Lower leg skin (tissue), 4 donors: ENCODE measurements at regions not wholly inside any gene's neighbourhood (a gene's known extent, or its start where the extent isn't known, plus 50 kb on each side); places are given as distances from the start of the nearest gene placed in this dataset.

Experiments used
- DNase-seq, 2 donors: peaks; one replicate each; pipeline ENCODE4 v3.0.0-alpha.2; 2019; ENCODE audit warnings: low spot score in 2 of 2
- H3K4me3 ChIP-seq: fragments of 200-600 bp; sonication (generic); 2 replicates; pipeline ENCODE4 v1.5.1; 2017; ENCODE audit warnings: mild to moderate bottlenecking, low read depth; ENCODE audit not compliant: poor library complexity, severe bottlenecking
- POLR2A ChIP-seq, 2 donors: fragments of 450-650 bp; IDR thresholded peaks; one replicate each; pipeline ENCODE4 v1.6.1; 2016 to 2017; ENCODE audit warnings: antibody characterized with exemption in 2 of 2, mild to moderate bottlenecking in 1 of 2, moderate library complexity in 1 of 2
- WGBS, 2 donors: methylation state at CpG; one replicate each; pipeline ENCODE4 v1.1.5; 2018; 5-methylcytosine and 5-hydroxymethylcytosine counted together
- intact Hi-C: fragments of 100-400 bp; cut with DNase I; formaldehyde crosslinking; loops from one replicate; pipeline ENCODE4 v1.15.0; 2023; ENCODE audit warnings: low total_unique reads
- TF ChIP-seq, protein P1 (sequence below), 3 donors: fragments of 450-650 bp; IDR thresholded peaks; one replicate each; pipeline ENCODE4 v1.5.1; 2016; ENCODE audit warnings: antibody characterized with exemption in 3 of 3, mild to moderate bottlenecking in 3 of 3, moderate library complexity in 2 of 3

DNA sequence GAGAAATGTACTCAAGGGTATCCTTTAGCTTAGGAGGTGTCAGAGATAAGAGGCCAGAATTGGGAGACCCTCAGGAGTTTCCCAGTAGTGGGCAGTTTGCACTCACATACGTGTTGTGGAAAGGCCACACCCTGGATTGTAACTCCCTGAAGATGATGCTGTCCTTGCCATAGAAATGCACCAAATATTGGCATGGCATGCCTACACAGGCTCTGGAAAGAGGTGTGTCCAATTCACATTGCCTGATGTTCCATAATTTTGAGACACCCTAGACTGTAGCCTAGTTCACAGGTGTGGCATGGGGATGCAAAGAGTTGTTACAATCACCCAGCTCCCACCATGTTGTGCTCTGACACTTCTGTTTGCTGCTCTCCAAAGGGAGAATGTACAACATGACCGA, 271.9 kb downstream of the CCDC85A start:
- DNase-seq: no peak
- intact Hi-C loops: no loop called here
- H3K4me3 ChIP-seq: no peak overlapping the region
- WGBS, 2 donors: 57 to 61% methylated on average over 2 of the region's 2 CpGs
- TF ChIP-seq, protein P1, sequence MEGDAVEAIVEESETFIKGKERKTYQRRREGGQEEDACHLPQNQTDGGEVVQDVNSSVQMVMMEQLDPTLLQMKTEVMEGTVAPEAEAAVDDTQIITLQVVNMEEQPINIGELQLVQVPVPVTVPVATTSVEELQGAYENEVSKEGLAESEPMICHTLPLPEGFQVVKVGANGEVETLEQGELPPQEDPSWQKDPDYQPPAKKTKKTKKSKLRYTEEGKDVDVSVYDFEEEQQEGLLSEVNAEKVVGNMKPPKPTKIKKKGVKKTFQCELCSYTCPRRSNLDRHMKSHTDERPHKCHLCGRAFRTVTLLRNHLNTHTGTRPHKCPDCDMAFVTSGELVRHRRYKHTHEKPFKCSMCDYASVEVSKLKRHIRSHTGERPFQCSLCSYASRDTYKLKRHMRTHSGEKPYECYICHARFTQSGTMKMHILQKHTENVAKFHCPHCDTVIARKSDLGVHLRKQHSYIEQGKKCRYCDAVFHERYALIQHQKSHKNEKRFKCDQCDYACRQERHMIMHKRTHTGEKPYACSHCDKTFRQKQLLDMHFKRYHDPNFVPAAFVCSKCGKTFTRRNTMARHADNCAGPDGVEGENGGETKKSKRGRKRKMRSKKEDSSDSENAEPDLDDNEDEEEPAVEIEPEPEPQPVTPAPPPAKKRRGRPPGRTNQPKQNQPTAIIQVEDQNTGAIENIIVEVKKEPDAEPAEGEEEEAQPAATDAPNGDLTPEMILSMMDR (IDR thresholded peaks at IDR 0.05): no peak
- no peak for TF ChIP-seq POLR2A (IDR thresholded peaks at IDR 0.05)

- TF ChIP-seq, protein P1 (IDR thresholded peaks at IDR 0.05): no peak
- TF ChIP-seq POLR2A (IDR thresholded peaks at IDR 0.05): no peak
- intact Hi-C loops: no loop called here
- DNase-seq: no peak
- WGBS, 2 donors: 88 to 90% methylated on average over 1 of the region's 1 CpG
- H3K4me3 ChIP-seq: no peak overlapping the region
Observed at GRCh38 chr2:56456791-56457190, 273.0 kb downstream of the CCDC85A start.

DNA sequence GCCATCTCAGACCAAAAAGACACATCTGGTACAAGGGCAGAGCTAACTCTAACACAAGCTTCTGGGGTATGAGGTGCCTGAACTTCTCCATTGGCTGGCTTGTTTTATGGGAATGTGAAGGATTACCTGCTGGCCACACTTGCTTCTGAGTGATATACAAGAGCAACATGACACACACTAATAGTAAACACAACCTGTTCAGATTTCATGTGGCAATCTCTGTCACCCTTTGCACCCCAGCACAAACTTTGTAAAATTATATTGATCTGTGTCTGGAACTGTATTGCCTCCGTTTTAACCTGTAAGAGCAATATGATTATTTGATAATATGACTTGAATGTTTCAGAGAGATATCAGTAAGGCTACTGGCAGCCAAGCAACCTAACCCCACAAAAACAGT, 276.7 kb downstream of the CCDC85A start:
- TF ChIP-seq, protein P1 (IDR thresholded peaks at IDR 0.05): no peak
- no peak for TF ChIP-seq POLR2A (IDR thresholded peaks at IDR 0.05)
- intact Hi-C loops: no loop called here
- no peak overlapping the region for H3K4me3 ChIP-seq
- DNase-seq: no peak
- WGBS, 2 donors: 79 to 96% methylated on average over 1 of the region's 1 CpG

GRCh38 chr2:56464066-56464465, 280.3 kb downstream of the CCDC85A start:
- TF ChIP-seq, protein P1 (IDR thresholded peaks at IDR 0.05): no peak
- TF ChIP-seq POLR2A (IDR thresholded peaks at IDR 0.05): no peak
- no peak overlapping the region for H3K4me3 ChIP-seq
- intact Hi-C loops: no loop called here
- DNase-seq: no peak
- WGBS, 2 donors: 87 to 89% methylated on average over 3 of the region's 3 CpGs

DNA sequence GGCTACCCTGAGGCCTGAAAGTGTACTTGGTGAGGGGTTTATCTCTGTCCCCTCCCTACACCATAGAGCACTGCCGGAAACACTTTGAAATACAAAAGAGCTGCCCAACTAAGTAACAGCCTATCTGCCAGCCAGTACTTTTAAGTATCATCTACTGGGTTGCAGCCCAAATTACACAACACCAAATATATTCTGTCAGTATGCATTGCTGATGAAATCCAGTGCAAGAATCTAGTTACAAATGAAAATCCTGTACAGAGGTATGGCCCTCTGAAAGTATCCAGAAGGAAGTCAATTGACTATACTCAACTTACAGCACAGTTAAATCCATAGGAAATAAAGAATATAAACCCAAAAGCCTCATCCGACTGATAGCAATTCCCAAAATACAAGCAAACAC, 280.8 kb downstream of the CCDC85A start:
- no peak overlapping the region for H3K4me3 ChIP-seq
- DNase-seq: no peak
- intact Hi-C loops: no loop called here
- TF ChIP-seq POLR2A (IDR thresholded peaks at IDR 0.05): no peak
- TF ChIP-seq, protein P1 (IDR thresholded peaks at IDR 0.05): no peak
- 95 to 96% methylated on average over 2 of the region's 2 CpGs for WGBS, 2 donors

DNA sequence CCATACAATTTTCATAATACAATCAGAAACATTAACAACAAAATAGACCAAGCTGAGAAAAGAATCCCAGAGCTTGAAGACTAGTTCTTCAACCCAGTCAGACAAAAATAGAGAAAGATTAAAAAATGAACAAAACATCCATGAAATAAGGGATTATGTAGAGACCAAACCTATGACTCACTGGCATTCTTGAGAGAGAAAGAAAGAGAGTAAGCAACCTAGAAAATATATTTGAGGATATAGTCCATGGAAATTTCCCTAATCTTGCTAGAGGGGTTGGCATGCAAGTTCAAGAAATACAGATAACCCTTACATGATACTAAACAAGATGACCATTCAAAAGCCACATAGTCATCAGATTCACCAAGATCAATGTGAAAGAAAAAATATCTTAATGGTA, 281.7 kb downstream of the CCDC85A start:
- intact Hi-C loops: no loop called here
- no peak overlapping the region for H3K4me3 ChIP-seq
- no peak for DNase-seq
- no peak for TF ChIP-seq POLR2A (IDR thresholded peaks at IDR 0.05)
- TF ChIP-seq, protein P1 (IDR thresholded peaks at IDR 0.05): no peak
